PC-9 (cell line): ENCODE measurements at regions not wholly inside any gene's neighbourhood (a gene's known extent, or its start where the extent isn't known, plus 50 kb on each side); places are given as distances from the start of the nearest gene placed in this dataset.

Experiments
- CTCF ChIP-seq: fragments of 200-600 bp; sonication (generic); conservative IDR thresholded peaks from 2 replicates; pipeline ENCODE4 v1.6.1; 2017; ENCODE audit warnings: mixed run types, antibody characterized with exemption, mild to moderate bottlenecking, moderate library complexity
- EZH2 ChIP-seq: fragments of 200-600 bp; sonication (generic); IDR thresholded peaks from 2 replicates; pipeline ENCODE4 v1.8.0; 2017; ENCODE audit warnings: antibody characterized with exemption, low read depth

DNA sequence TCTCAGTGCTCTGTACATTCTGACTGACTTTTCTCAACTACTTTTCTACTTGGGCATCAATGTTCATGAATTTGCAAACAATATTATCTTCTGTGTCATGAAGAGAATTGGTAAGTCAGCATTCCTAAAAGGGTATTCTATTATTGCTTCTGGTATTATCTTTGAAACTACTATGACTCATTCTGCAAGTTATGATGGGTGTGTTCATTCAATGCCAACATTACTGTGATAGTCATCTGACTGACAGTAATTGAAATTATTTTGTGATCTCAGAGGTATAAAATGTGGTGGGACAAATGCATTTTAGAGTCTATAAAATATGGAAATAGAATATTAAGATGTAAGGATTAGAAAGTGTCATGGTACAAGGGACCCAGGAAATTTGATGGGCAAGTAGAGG, 736.0 kb upstream of the CELF4 start:
- no peak for TF ChIP-seq CTCF
- no peak for TF ChIP-seq EZH2
